Endothelial cell of umbilical vein (primary cell): ENCODE measurements at regions not wholly inside any gene's neighbourhood (a gene's known extent, or its start where the extent isn't known, plus 50 kb on each side); places are given as distances from the start of the nearest gene placed in this dataset.

ENCODE experiments used
- CTCF ChIP-seq, 2 donors: IDR thresholded peaks; 1 replicate in 1 of 2; 2 replicates in 1 of 2; pipeline ENCODE4 v1.5.1; 2011; ENCODE audit warnings: low read length in 2 of 2, mild to moderate bottlenecking in 2 of 2, moderate library complexity in 2 of 2, control low read depth in 1 of 2, inconsistent platforms in 1 of 2, low read depth in 1 of 2; ENCODE audit not compliant: insufficient read depth in 1 of 2; ENCODE audit errors: extremely low read depth in 1 of 2
- JUN ChIP-seq: IDR thresholded peaks from 2 replicates; pipeline ENCODE4 v1.6.1; 2011; ENCODE audit warnings: borderline replicate concordance, low read depth; ENCODE audit not compliant: insufficient read length, insufficient read depth
- POLR2A ChIP-seq: IDR thresholded peaks from 2 replicates; pipeline ENCODE4 v1.6.1; 2012; ENCODE audit warnings: low read depth, mild to moderate bottlenecking, control low read depth, low read length
- POLR2AphosphoS5 ChIP-seq: IDR thresholded peaks from 2 replicates; pipeline ENCODE4 v1.6.1; 2012; ENCODE audit warnings: low read depth, mild to moderate bottlenecking, control low read depth, low read length, moderate library complexity; ENCODE audit not compliant: insufficient read depth

DNA sequence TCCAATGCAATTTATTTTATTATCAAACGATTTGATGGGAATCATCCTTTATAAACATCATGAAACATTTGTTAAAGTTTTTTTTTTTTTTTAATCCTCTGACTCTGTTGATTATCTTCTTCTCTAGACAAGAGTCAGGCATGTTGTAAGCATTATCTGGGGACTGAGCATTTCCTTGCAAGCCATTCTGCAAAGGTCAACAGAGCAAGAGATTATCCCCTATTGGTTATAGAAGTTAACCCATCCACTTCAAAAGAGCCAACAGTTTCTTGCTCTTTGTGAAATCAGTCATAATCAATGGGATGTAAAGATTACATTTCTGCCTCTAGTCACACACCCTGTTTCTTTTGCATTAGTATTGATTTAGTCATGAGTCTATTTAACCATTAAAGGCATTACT lies 368.8 kb upstream of the ADGRL4 start:
- TF ChIP-seq CTCF (IDR thresholded peaks at IDR 0.05; ENCODE audit: extremely low read depth in 1 of 2, insufficient read depth in 1 of 2, low read depth in 1 of 2, low read length in 2 of 2): no peak
- no peak for TF ChIP-seq POLR2A
- no peak for TF ChIP-seq POLR2AphosphoS5
- no peak for TF ChIP-seq JUN
